Left colon (tissue), 2 donors: ENCODE measurements at regions not wholly inside any gene's neighbourhood (a gene's known extent, or its start where the extent isn't known, plus 50 kb on each side); places are given as distances from the start of the nearest gene placed in this dataset.

ENCODE experiments used
- ATAC-seq: fragments of 200-7000 bp; cut with Tn5 transposase; one replicate; pipeline ENCODE4 v1.9.1; 2020; ENCODE audit warnings: mild to moderate bottlenecking, moderate library complexity
- DNase-seq, 2 donors: peaks; one replicate each; pipeline ENCODE4 v3.0.0-alpha.2; 2020
- intact Hi-C, 2 donors: fragments of 100-400 bp; cut with DNase I in 1 of 2; cut with micrococcal nuclease in 1 of 2; formaldehyde crosslinking; loops; one replicate each; pipeline versions ENCODE4 v1.11.2 to v1.14.0; 2022; cut with DNase I, micrococcal nuclease
- donor health status: DM: no; HTN: no; CAD: no.
- donor health status: DM: yes; HTN: yes; CAD: no.

DNA sequence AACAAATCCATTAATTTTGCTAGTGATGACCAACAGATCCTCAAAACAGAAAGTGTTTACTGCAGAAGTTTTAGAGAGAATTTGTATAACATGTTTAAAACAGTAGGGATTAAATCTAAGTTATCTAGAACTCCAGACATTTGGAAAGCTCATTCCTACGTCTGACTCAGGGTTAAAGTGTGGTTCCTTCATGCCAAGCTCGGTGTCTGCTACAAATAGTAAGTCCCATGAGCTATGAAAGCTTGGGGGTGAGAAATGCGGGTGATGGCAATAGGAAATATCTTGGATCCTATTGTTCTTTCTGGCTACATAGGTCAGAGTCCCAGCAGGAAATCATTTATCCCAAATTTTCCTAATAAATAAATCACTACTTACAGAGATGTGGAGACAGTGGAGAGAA is 867.1 kb downstream of the UQCRFS1 start:
- intact Hi-C loops, result no loop called here
- ATAC-seq, result no peak
- no peak for DNase-seq

DNA sequence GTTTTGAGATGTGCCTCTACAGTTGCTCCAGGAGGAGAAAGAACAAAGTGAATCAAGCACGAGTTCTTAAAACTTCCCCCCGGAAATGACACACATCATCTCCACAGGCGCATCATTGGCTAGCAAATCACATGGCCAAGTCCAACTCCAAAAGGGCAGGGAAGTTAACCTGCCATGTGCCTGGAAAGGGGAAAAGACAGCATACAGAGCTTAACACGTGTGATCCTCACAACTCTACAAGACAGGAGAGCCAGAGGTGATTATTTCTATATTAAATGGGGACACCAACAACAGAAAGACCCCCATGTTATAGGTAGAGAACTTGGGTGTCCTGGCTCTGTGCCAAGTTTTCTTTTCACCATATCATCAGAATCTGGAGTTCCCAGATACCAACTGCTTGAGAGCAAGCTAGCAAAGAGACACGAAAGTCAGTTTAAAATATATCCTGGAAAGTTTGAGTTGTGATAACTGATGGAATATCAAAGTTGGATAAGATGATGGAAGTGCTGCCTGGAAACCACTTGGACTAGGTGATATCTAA is 871.1 kb downstream of the UQCRFS1 start:
- ATAC-seq, result no peak
- intact Hi-C loops, result no loop called here

DNA sequence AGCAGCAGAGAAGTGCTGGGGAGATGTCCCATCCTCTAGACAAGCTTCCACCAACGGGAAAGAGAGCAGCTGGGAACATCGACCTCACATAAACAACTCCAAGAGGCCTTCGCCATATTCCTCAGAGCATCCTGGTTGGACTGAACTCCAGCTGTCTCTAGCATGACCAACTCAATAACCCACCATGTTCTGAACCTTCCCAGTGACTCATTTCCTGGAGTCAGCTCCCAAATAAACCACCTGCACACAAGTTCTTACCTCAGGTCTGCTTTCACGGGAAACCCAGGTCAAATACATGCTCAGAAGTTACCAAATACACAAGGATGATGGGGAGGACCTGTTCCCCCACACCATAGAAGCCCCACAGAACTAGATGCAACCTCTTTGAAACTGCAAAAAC is 878.5 kb downstream of the UQCRFS1 start:
- intact Hi-C loops, result no loop called here
- no peak for DNase-seq
- no peak for ATAC-seq

More for the DNA sequence above, 871.1 kb downstream of the UQCRFS1 start:
- DNase-seq, result no peak

DNA sequence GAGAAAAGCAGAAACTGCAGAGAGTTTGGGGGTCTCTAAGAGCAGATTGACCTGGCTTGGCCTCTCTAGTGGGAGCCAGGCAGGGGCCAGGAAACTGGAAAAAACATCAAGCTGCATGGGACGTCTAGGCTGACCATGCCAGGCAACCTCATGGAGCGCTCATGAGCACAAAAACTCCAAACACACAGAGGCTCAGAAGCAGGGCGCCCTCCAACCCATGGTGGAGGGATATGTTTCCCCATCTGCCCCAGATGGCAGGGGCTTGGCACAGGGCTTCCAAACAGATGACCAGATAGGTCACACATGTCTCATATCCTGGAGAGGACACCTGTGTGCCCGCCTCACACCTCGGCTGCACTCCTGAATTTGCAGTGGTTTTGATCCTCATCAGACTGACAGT is 879.0 kb downstream of the UQCRFS1 start:
- DNase-seq (no peak), ATAC-seq (no peak)
- intact Hi-C loops, result no loop called here

DNA sequence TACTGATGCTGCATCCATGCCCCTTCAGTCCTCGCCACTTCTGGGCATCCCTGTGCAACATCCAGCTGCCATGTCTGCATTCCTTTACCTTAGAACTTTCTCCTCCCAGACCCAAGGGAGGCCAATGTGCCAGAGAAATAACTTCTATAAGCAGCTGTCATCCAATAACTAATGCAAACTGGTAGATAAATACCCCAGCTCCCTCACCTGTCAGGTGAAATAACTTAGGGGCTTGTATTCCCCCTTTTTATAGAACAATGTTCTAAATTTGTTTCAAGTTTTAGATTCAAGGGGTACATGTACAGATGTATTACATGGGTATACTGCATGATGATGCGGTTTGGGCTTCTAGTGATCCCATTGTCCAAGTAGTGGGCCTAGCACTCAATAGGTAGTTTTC is 880.1 kb downstream of the UQCRFS1 start:
- intact Hi-C loops, result no loop called here
- ATAC-seq (no peak), DNase-seq (no peak)

DNA sequence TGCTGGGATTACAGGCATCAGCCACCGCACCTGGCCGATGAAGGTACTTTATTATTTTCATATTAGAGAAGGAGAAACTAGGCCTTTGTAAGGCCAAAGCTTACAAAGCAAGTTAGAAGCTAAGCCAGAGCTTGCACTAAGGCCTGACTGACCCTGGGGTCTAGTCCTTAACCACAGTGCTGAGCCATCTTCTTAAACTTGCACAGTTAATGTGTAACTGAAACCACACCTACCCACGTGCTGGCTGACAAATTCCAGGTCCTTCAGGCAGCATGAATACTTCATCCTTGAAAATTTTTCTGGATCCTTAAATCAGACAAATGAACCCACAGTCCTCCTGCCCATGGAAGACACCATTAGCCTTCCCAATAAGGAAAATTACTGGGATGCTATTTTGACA is 880.6 kb downstream of the UQCRFS1 start:
- ATAC-seq (no peak), DNase-seq (no peak)
- intact Hi-C loops, result no loop called here

DNA sequence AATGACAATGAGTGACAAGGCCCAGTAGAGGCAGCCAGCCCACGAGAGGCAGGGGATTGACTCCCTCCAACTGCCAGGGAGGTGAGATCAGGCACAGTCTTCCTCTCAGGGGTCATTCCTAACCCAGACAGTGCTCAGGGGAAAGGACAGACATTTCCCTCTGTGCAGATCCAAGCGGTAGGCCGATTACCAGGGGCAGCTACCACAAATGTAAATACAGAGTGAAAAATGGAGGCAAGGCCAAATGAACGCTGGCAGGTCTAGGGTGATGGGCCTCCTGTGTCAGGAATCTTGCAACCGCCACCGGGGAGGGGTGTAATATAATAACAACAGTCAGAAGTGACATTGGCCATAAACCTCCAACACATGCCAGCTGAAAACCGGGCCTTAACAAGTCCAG is 881.4 kb downstream of the UQCRFS1 start:
- ATAC-seq (no peak), DNase-seq (no peak)
- intact Hi-C loops, result no loop called here

DNA sequence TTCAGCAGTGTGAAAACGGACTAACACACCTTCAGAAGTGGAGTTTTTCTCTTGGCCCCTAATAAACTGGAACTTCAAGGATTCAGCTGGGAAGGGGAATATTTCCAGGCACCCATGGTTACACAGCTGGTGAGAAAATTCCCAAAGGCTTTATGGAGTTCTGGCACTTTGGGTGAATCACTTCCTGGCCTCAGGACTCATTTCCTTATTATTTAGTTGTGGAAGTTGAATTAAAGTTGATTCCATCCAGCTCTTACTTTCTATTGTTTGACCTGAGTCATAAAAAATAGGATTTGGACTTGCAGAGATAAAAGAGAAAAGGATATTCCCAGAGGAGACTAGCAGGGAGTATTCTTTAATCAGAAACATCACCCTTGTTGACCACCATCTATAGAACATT is 882.1 kb downstream of the UQCRFS1 start:
- no peak for DNase-seq
- intact Hi-C loops, result no loop called here

DNA sequence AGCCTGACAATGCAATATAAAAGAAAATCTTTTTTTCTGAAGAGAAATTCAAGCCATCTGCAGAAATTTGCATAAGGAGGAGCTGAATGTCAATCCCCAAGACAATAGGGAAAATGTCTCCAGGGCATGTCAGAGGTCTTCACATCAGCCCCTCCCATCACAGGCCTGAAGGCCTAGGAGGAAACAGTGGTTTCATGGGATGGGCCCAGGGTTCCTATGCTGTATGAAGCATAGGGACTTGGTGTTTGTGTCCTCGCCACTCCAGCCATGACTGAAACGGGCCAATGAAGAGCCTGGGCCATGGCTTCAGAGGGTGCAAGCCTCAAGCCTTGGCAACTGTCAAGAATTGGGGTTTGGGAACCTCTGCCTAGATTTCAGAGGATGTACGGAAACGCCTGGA is 883.5 kb downstream of the UQCRFS1 start:
- intact Hi-C loops, result loop anchor here (5.0 to 10.0 kb wide), 2 partner anchors 355 to 362 kb away; no protein-coding TSS in a partner anchor
- ATAC-seq (no peak), DNase-seq (no peak)

More for the DNA sequence above, 882.1 kb downstream of the UQCRFS1 start:
- no peak for ATAC-seq

DNA sequence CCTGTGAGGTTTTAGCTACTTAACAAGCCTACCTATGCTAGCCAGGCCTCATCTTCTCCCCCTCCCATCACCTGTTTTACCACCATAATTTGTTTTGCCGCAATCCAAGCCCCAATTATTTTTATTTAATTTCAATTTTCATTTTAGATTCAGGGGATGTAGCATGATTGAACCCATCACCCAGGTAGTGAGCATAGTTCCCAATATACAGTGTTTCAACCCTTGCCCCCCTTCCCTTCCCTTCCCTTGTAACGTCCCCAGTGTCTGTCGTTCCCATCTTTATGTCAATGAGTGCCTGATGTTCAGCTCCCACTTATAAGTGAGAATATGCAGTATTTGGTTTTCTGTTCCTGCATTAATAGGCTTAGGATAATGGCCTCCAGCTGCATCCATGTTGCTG is 885.0 kb downstream of the UQCRFS1 start:
- DNase-seq, result no peak
- intact Hi-C loops, result loop anchor here (5.0 to 10.0 kb wide), 2 partner anchors 353 to 361 kb away; no protein-coding TSS in a partner anchor
- no peak for ATAC-seq

DNA sequence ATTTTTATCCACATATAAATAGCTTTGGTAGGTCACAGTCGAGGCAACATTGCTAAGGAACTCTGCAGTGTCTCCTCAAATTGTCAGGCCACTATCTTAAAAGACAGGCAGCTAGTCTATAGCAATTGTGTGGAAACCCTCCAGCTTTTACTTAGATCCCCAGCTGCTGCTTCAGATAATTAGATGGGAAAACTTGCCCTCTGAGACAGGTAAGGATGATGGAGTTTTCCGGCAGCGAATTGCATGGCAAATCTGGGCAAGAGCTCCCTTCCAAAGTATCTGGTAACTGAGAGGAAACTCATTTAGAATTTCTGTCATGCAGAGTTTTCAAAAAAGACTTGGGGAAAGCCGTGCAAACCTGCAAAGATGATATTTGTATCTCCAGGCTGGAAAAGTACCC is 886.2 kb downstream of the UQCRFS1 start:
- intact Hi-C loops, result loop anchor here (5.0 to 10.0 kb wide), 2 partner anchors 352 to 359 kb away; no protein-coding TSS in a partner anchor
- ATAC-seq, result no peak
- DNase-seq, result no peak

DNA sequence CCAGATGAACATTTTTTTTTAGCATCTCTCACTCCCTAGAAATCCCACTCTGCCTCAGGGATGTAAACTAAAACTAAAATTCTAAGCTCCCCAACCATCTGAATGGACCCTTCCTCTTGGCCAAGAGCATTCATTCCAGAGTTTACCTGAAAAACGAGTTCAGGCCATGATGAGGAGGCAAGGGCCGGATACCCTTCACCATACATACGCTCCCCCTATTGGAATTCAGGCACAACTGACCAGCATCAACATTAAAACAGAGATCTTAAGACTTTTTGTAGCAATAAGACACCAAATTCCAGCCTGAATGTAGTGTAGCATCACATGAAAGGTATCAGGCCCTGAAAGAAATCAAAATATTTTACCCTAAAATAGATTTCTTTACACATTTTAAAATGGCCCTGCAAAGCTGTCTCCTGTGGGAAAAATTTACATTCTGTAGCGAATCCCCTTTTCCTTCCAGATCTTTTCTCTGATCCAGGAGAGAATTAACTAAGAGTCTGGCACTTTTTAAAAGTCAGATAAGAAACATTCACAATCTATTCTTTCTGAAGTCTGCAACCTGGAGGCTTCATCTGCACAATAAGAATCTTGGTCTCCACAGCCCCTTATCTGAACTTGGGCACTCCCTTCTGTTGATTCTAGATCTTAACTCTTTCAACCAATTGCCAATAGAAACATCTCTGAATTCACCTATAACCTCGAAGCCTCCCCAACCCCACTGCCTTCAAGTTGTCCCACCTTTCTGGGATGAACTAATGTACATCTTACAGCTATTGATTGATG is 888.5 kb downstream of the UQCRFS1 start:
- intact Hi-C loops, result loop anchor here (5.0 to 10.0 kb wide), 2 partner anchors 350 to 357 kb away; no protein-coding TSS in a partner anchor
- no peak for ATAC-seq
- DNase-seq, result no peak

DNA sequence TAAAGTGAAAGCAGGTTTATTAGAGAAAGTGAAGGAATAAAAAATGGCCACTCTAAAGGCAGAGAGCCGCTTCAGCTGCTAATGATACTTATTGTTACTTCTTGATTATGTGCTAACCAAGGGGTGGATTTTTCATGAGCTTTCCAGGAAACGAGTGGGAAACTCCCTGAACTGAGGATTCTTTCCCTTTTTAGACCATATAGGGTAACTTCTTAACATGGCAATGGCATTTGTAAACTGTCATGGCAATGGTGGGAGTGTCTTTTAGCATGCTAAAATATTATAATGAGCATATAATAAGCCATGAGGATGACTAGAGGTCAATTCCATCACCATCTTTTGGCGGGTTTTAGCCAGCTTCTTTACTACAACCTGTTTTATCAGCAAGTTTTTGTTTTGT is 890.0 kb downstream of the UQCRFS1 start:
- ATAC-seq, result no peak
- DNase-seq, result no peak
- intact Hi-C loops, result loop anchor here in 1 of 2 donors (10.0 kb wide), 1 partner anchor 348 kb away; no protein-coding TSS in a partner anchor

DNA sequence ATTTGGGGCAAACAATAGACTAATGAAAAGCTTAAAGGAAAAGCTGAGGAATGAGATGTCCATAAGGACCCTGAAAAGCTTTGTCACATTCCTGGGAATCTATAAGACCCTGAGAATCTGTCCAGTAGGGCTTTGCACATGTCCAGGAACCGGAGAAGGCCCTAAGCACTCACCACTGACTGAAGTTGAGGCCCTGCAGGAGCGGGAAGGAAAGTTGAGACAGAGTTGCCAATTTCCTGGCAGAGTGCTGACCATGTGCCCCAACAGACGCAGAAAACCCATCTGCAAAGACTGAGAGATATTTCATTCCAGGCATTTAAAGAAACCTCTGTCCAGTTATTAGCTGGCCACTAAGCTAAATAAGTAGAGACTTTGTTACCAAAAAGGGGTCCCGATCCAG is 890.5 kb downstream of the UQCRFS1 start:
- no peak for ATAC-seq
- intact Hi-C loops, result loop anchor here in 1 of 2 donors (10.0 kb wide), 1 partner anchor 348 kb away; no protein-coding TSS in a partner anchor
- DNase-seq, result no peak

DNA sequence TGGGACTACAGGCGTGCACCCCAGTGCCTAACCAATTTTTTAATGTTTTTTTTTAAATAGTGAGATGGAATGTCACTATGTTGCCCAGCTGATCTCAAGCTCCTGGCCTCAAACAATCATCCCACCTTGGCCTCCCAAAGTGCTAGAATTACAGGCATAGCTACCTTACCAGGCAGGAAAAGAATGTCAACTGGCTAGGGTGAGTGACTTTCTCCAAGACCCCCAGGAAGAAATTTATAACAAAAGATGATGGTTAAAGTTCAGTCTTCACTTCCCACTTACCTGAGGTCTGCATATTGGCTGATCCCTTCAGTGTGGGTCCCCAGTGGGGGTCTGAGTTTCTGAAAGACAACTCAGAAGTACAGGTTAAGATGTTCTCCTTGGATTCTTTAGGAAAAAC is 893.0 kb downstream of the UQCRFS1 start:
- intact Hi-C loops, result loop anchor here in 1 of 2 donors (10.0 kb wide), 1 partner anchor 345 kb away; no protein-coding TSS in a partner anchor
- DNase-seq (no peak), ATAC-seq (no peak)

DNA sequence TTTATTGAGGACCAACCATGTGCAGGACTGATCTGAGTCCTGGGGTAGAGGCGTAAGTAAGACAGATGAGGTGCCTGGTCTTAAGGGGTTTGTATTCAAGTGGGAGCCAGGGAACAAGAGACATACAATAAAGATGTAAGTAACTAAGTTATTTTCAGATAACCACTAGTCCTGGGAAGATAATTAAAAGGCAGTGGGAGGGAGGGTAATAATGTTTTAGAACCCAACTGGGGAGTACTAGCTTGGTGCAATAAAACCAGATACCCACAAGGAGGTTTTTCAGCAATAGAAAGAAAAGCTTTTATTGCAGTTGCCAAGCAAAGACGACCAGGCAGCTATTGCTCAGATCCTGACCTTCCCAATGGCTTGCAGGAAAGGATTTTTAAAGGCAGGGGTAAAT is 893.7 kb downstream of the UQCRFS1 start:
- DNase-seq (no peak), ATAC-seq (peak; percentile 60)
- intact Hi-C loops, result no loop called here

DNA sequence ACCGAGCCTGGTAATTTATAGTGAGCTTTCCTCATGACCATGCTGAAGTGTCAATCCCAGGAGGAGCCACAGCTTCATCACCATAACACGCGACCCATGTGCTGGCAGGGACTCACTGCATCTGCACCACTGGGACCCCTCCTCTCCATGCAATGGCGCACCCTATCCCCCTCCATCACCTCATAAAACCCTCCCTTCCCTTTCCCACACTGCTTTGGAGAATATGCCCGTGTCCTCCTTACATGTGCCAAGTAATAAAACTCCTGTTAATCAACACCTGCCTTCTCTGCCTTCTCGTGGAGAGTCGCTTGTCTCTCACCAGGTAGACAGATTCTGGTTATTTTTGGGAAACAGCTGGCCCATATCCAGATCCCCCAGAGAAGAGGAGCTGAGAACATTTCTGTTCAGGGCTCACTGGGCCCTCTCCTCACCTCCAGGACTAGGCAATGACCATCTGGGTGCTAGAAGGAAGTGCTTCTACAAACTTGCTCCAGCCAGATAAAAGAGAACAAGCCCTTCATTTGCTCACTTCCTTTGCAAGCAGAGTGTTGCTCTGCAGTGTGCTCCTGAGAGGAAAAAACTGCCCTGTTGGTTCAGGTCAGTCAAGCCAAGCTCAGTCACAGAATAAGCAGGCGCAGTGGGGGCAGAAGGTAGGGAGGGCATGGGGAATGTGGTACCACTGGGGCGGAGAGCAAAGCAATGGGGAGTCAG is 894.3 kb downstream of the UQCRFS1 start:
- peak; percentile 58 for ATAC-seq
- intact Hi-C loops, result no loop called here
- no peak for DNase-seq

DNA sequence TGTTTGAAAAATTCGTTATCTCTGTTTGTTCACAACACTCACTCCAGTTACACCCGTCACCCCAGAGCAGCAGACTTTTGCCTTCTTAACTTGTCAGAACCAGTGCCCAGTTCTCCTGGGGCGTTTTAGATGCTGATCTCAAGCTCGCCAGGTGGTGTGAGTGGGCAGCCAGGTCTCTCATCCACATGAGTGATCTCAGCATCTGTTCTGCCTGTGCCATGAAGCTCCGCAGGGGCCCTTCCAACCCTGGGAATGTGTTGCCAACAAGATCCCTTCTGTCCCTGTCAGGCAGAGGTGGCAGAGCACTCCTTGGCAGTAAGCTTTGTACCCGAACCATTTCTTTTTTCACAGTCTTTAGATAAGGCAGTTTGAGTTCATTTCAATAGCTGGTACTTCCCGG is 896.5 kb downstream of the UQCRFS1 start:
- DNase-seq (no peak), ATAC-seq (no peak)
- intact Hi-C loops, result no loop called here

DNA sequence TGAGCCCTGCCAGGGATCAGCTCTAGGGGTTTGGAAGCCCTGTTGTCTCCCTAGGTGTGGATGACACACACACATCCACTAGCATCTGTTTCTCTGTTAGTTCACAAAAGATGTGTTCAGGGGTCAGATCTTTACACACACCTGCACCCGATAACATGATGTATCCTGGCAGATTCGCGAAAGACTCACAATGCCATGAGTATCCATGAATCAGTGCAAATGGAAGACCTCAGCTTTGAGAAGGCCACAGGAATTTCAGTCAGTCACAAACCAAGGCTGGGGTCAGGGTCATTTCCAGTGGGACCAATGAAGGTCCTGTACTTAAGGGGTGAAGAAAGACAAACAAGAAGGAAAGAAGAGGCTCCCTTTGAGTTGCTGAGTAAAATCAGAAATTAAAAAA is 898.2 kb downstream of the UQCRFS1 start:
- ATAC-seq, result no peak
- intact Hi-C loops, result no loop called here
- no peak for DNase-seq

DNA sequence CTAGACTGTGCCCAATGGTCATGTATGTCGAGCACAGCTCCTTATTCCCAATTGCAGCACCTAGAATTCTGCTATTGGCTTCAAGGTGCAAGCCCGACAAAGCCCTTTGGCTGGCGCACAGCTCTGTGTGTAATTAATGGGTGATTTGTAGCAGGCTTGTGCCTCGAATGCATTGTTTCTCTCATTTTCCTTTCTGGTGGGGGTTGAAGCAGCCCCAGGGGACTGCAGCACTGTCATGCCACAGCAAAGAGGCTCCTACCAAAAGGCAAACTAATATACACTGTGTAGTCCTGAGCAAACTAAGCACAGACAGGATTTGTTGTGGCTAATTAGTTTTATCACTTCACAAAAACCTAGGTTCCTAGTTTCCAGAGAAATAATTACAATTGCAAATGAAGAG is 898.7 kb downstream of the UQCRFS1 start:
- intact Hi-C loops, result no loop called here
- ATAC-seq (no peak), DNase-seq (no peak)
